Dedifferentiated amniotic fluid mesenchymal stem cell (primary cell): ENCODE measurements at regions not wholly inside any gene's neighbourhood (a gene's known extent, or its start where the extent isn't known, plus 50 kb on each side); places are given as distances from the start of the nearest gene placed in this dataset.
A peak's percentile ranks its signal among the peaks of the same experiment; 100 is the strongest.
"Not testable (repeated sequence)": the region's sequence is repeated elsewhere in the genome, so short reads cannot be mapped to it uniquely, and the experiment has no call there.

Source experiments
- DNase-seq: peaks from one replicate; pipeline ENCODE4 v3.0.0-alpha.2; 2016; ENCODE audit errors: extremely low spot score

GRCh38 chr10:27388761-27389399, 115.2 kb upstream of the RAB18 start:
- no peak for DNase-seq

- DNase-seq = no peak
Measured at GRCh38 chr10:27383595-27384542, 120.2 kb upstream of the RAB18 start.

- no peak for DNase-seq
Measured at GRCh38 chr10:27382176-27382575, 121.9 kb upstream of the RAB18 start.

GRCh38 chr10:27380929-27381358, 123.2 kb upstream of the RAB18 start:
- DNase-seq = no peak

- not testable (repeated sequence) for DNase-seq
Measured at GRCh38 chr10:27379041-27379440, 125.1 kb upstream of the RAB18 start.

GRCh38 chr10:27373566-27374160, 130.4 kb upstream of the RAB18 start:
- no peak for DNase-seq

- DNase-seq = no peak
Measured at GRCh38 chr10:27372095-27372494, 131.5 kb upstream of the ACBD5 start.

- DNase-seq = not testable (repeated sequence)
Measured at GRCh38 chr10:27371375-27371774, 130.8 kb upstream of the ACBD5 start.

GRCh38 chr10:27369880-27370279, 129.3 kb upstream of the ACBD5 start:
- DNase-seq = peak; percentile 26

- DNase-seq = no peak
Measured at GRCh38 chr10:27368706-27369105, 128.1 kb upstream of the ACBD5 start.

GRCh38 chr10:27366769-27367168, 126.2 kb upstream of the ACBD5 start:
- no peak for DNase-seq

GRCh38 chr10:27364028-27364427, 123.4 kb upstream of the ACBD5 start:
- DNase-seq = no peak

- DNase-seq = peak; percentile 66
Measured at GRCh38 chr10:27360581-27361172, 120.1 kb upstream of the ACBD5 start.

- no peak for DNase-seq
Measured at GRCh38 chr10:27359792-27360355, 119.3 kb upstream of the ACBD5 start.

GRCh38 chr10:27356738-27357137, 116.1 kb upstream of the ACBD5 start:
- DNase-seq = no peak

- no peak for DNase-seq
Measured at GRCh38 chr10:27355918-27356573, 115.4 kb upstream of the ACBD5 start.

GRCh38 chr10:27354643-27355270, 114.2 kb upstream of the ACBD5 start:
- not testable (repeated sequence) for DNase-seq

- not testable (repeated sequence) for DNase-seq
Measured at GRCh38 chr10:27354100-27354499, 113.5 kb upstream of the ACBD5 start.

- no peak for DNase-seq
Measured at GRCh38 chr10:27349987-27350386, 109.4 kb upstream of the ACBD5 start.

GRCh38 chr10:27347827-27348207, 107.2 kb upstream of the ACBD5 start:
- DNase-seq = not testable (repeated sequence)

- no peak for DNase-seq
Measured at GRCh38 chr10:27345455-27345920, 104.9 kb upstream of the ACBD5 start.
